ENCODE measurements at regions not wholly inside any gene's neighbourhood (a gene's known extent, or its start where the extent isn't known, plus 50 kb on each side); places are given as distances from the start of the nearest gene placed in this dataset.
A peak's percentile ranks its signal among the peaks of the same experiment; 100 is the strongest.
"Not testable (repeated sequence)": the region's sequence is repeated elsewhere in the genome, so short reads cannot be mapped to it uniquely, and the experiment has no call there.

DNA sequence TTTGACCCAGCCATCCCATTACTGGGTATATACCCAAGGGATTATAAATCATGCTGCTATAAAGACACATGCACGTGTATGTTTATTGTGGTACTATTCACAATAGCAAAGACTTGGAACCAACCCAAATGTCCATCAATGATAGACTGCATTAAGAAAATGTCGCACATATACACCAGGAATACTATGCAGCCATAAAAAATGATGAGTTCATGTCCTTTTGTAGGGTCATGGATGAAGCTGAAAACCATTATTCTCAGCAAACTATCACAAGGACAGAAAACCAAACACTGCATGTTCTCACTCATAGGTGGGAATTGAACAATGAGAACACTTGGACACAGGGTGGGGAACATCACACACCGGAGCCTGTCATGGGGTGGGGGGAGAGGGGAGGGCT lies 74.7 kb downstream of the UQCRFS1 start:
- H3K27ac ChIP-seq (ENCODE audit: extremely low read depth, low read depth, low read length); H3K4me3 ChIP-seq (ENCODE audit: low read depth, low read length); H3K36me3 ChIP-seq (ENCODE audit: control insufficient read depth in 2 of 2, insufficient read depth in 1 of 2, low read length in 2 of 2); POLR2A ChIA-PET; H3K4me1 ChIP-seq (ENCODE audit: control insufficient read depth, insufficient read depth, low read length): not testable (repeated sequence)
- CTCF ChIA-PET, result interaction anchor here (0.6 kb wide), 1 partner anchor 1545 kb away, joined by 3 read pairs; no protein-coding TSS in a partner anchor
- TF ChIP-seq, protein P1, sequence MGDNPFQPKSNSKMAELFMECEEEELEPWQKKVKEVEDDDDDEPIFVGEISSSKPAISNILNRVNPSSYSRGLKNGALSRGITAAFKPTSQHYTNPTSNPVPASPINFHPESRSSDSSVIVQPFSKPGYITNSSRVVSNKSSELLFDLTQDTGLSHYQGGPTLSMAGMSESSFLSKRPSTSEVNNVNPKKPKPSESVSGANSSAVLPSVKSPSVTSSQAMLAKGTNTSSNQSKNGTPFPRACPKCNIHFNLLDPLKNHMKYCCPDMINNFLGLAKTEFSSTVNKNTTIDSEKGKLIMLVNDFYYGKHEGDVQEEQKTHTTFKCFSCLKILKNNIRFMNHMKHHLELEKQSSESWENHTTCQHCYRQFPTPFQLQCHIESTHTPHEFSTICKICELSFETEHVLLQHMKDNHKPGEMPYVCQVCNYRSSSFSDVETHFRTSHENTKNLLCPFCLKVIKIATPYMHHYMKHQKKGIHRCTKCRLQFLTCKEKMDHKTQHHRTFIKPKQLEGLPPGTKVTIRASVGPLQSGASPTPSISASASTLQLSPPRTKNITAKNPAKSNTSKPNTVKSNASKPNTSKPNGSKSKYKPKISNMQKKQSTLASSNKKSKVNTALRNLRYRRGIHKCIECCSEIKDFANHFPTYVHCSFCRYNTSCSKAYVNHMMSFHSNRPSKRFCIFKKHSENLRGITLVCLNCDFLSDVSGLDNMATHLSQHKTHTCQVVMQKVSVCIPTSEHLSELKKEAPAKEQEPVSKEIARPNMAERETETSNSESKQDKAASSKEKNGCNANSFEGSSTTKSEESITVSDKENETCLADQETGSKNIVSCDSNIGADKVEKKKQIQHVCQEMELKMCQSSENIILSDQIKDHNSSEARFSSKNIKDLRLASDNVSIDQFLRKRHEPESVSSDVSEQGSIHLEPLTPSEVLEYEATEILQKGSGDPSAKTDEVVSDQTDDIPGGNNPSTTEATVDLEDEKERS (tag by site-specific recombination; IDR thresholded peaks at IDR 0.05), result peak; percentile 64; the same call in 1 of the 2 replicates
- TF ChIP-seq ZNF146 (tag by site-specific recombination; IDR thresholded peaks at IDR 0.05), result peak; percentile 83
- peaks cover 18% of the 10 kb centered on the region for H3K9me3 ChIP-seq (ENCODE audit: control insufficient read depth, insufficient read depth, low read depth, low read length)

GRCh38 chr19:29131456-29131855 lies 81.5 kb downstream of the UQCRFS1 start:
- Histone ChIP-seq H3K4me1 (ENCODE audit: control insufficient read depth, insufficient read depth, low read length) (no peaks in the 10 kb centered on the region), H3K9me3 (ENCODE audit: control insufficient read depth, insufficient read depth, low read depth, low read length) (peaks cover 6% of the 10 kb centered on the region), H3K4me3 (ENCODE audit: low read depth, low read length) (no peak overlapping the region), H3K36me3 (ENCODE audit: control insufficient read depth in 2 of 2, insufficient read depth in 1 of 2, low read length in 2 of 2) (no peaks in the 10 kb centered on the region), H3K27ac (ENCODE audit: extremely low read depth, low read depth, low read length) (no peak overlapping the region)
- TF ChIP-seq, protein P2, sequence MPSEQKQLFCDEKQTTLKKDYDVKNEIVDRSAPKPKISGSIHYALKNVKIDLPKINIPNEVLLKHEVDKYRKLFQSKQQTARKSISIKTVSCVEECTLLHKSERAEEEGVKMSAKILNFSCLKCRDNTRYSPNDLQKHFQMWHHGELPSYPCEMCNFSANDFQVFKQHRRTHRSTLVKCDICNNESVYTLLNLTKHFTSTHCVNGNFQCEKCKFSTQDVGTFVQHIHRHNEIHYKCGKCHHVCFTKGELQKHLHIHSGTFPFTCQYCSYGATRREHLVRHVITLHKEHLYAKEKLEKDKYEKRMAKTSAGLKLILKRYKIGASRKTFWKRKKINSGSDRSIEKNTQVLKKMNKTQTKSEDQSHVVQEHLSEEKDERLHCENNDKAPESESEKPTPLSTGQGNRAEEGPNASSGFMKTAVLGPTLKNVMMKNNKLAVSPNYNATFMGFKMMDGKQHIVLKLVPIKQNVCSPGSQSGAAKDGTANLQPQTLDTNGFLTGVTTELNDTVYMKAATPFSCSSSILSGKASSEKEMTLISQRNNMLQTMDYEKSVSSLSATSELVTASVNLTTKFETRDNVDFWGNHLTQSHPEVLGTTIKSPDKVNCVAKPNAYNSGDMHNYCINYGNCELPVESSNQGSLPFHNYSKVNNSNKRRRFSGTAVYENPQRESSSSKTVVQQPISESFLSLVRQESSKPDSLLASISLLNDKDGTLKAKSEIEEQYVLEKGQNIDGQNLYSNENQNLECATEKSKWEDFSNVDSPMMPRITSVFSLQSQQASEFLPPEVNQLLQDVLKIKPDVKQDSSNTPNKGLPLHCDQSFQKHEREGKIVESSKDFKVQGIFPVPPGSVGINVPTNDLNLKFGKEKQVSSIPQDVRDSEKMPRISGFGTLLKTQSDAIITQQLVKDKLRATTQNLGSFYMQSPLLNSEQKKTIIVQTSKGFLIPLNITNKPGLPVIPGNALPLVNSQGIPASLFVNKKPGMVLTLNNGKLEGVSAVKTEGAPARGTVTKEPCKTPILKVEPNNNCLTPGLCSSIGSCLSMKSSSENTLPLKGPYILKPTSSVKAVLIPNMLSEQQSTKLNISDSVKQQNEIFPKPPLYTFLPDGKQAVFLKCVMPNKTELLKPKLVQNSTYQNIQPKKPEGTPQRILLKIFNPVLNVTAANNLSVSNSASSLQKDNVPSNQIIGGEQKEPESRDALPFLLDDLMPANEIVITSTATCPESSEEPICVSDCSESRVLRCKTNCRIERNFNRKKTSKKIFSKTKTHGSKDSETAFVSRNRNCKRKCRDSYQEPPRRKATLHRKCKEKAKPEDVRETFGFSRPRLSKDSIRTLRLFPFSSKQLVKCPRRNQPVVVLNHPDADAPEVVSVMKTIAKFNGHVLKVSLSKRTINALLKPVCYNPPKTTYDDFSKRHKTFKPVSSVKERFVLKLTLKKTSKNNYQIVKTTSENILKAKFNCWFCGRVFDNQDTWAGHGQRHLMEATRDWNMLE (tag by site-specific recombination; conservative IDR thresholded peaks at IDR 0.05; ENCODE audit: low read depth), result no peak
- TF ChIP-seq ZNF266 (tag by site-specific recombination; IDR thresholded peaks at IDR 0.05; ENCODE audit: low read depth) (no peak), GFI1B (tag by site-specific recombination; IDR thresholded peaks at IDR 0.05) (no peak), ZNF121 (tag by site-specific recombination; IDR thresholded peaks at IDR 0.05) (no peak), ZNF777 (tag by site-specific recombination; IDR thresholded peaks at IDR 0.05; ENCODE audit: borderline replicate concordance) (no peak), ZNF404 (tag by site-specific recombination; IDR thresholded peaks at IDR 0.05) (no peak), ZEB2 (tag by site-specific recombination; IDR thresholded peaks at IDR 0.05) (no peak), ZBTB11 (tag by site-specific recombination; conservative IDR thresholded peaks at IDR 0.05; ENCODE audit: low read depth) (no peak), ZBTB8A (tag by site-specific recombination; IDR thresholded peaks at IDR 0.05) (no peak), ZNF354C (tag by site-specific recombination; IDR thresholded peaks at IDR 0.05; ENCODE audit: borderline replicate concordance, low read depth) (no peak), OSR2 (tag by site-specific recombination; IDR thresholded peaks at IDR 0.05) (no peak), INSM2 (tag by site-specific recombination; IDR thresholded peaks at IDR 0.05) (no peak), WT1 (tag by site-specific recombination; IDR thresholded peaks at IDR 0.05) (no peak), ZFP37 (tag by site-specific recombination; IDR thresholded peaks at IDR 0.05) (no peak), ZBTB21 (tag by site-specific recombination; IDR thresholded peaks at IDR 0.05) (no peak)
- ChIA-PET CTCF (interaction anchor here (1.5 kb wide), 1 partner anchor 10 kb away, joined by 7 read pairs; no protein-coding TSS in a partner anchor), POLR2A (no interaction called here)
